HFFc6 (cell line): ENCODE measurements at regions not wholly inside any gene's neighbourhood (a gene's known extent, or its start where the extent isn't known, plus 50 kb on each side); places are given as distances from the start of the nearest gene placed in this dataset.

Experiments
- DNase-seq: peaks from one replicate; pipeline ENCODE4 v3.0.0-alpha.2; 2018
- H3K27ac Mint-ChIP-seq: 2 replicates; pipeline ENCODE4 v1.8.0; 2020; ENCODE audit warnings: mild to moderate bottlenecking, mixed read lengths
- H3K27me3 Mint-ChIP-seq: 2 replicates; pipeline ENCODE4 v1.8.0; 2021; ENCODE audit warnings: mild to moderate bottlenecking, moderate library complexity, mixed read lengths; ENCODE audit not compliant: insufficient read depth
- H3K36me3 Mint-ChIP-seq: 2 replicates; pipeline ENCODE4 v1.8.0; 2021; ENCODE audit warnings: low read depth, mixed read lengths
- H3K4me1 Mint-ChIP-seq: 2 replicates; pipeline ENCODE4 v1.8.0; 2020; ENCODE audit warnings: low read depth, mixed read lengths
- H3K4me3 Mint-ChIP-seq: 2 replicates; pipeline ENCODE4 v1.8.0; 2020; ENCODE audit warnings: mild to moderate bottlenecking, moderate library complexity, mixed read lengths
- H3K9me3 Mint-ChIP-seq: 2 replicates; pipeline ENCODE4 v1.8.0; 2020; ENCODE audit warnings: mild to moderate bottlenecking, mixed read lengths
- CTCF ChIP-seq: fragments of 200-600 bp; sonication (generic); IDR thresholded peaks from 2 replicates; pipeline ENCODE4 v1.5.0; 2021; ENCODE audit warnings: antibody characterized with exemption, mild to moderate bottlenecking

GRCh38 chr21:15257646-15258045 is 192.8 kb upstream of the NRIP1 start:
- H3K36me3 Mint-ChIP-seq, result no peaks in the 10 kb centered on the region
- no peaks in the 10 kb centered on the region for H3K9me3 Mint-ChIP-seq
- H3K4me3 Mint-ChIP-seq, result no peak overlapping the region
- H3K27me3 Mint-ChIP-seq, result no peaks in the 10 kb centered on the region; the same call in 1 of the 2 replicates
- no peak overlapping the region for H3K27ac Mint-ChIP-seq
- H3K4me1 Mint-ChIP-seq, result no peaks in the 10 kb centered on the region
- TF ChIP-seq CTCF, result no peak
- no peak for DNase-seq

DNA sequence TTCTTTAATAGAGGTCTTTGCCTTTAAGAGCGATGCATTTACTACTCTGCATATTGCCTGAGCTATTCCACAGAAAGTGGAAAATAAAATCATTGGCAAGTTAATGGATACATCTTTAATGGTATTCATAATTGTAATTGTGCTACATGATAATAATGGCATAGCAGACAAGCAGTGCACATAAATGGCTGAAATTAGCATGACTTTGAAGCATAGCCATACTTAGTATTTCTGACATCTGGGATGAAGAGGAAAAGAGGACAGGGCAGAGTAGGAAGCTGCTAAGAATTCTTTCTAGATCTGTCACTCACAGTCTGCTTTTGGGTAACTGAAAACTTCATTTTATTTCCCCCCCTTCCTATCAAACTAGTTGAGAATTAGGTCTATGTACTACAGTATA is 195.0 kb upstream of the NRIP1 start:
- Mint-ChIP-seq H3K36me3 (no peaks in the 10 kb centered on the region), H3K9me3 (no peaks in the 10 kb centered on the region), H3K27ac (no peak overlapping the region), H3K4me3 (no peak overlapping the region), H3K27me3 (no peaks in the 10 kb centered on the region), H3K4me1 (no peaks in the 10 kb centered on the region)
- no peak for DNase-seq
- TF ChIP-seq CTCF, result no peak

GRCh38 chr21:15260604-15261003 is 195.8 kb upstream of the NRIP1 start:
- H3K27ac Mint-ChIP-seq, result no peak overlapping the region
- DNase-seq, result no peak
- no peaks in the 10 kb centered on the region for H3K27me3 Mint-ChIP-seq
- TF ChIP-seq CTCF, result no peak
- H3K36me3 Mint-ChIP-seq, result no peaks in the 10 kb centered on the region
- no peaks in the 10 kb centered on the region for H3K9me3 Mint-ChIP-seq
- H3K4me3 Mint-ChIP-seq, result no peak overlapping the region
- no peaks in the 10 kb centered on the region for H3K4me1 Mint-ChIP-seq

GRCh38 chr21:15264084-15264665 is 199.4 kb upstream of the NRIP1 start:
- Mint-ChIP-seq H3K4me3 (no peak overlapping the region), H3K9me3 (no peaks in the 10 kb centered on the region), H3K27ac (no peak overlapping the region), H3K27me3 (no peaks in the 10 kb centered on the region), H3K36me3 (no peaks in the 10 kb centered on the region), H3K4me1 (no peaks in the 10 kb centered on the region)
- no peak for TF ChIP-seq CTCF
- no peak for DNase-seq

- no peak overlapping the region for H3K4me3 Mint-ChIP-seq
- no peaks in the 10 kb centered on the region for H3K9me3 Mint-ChIP-seq
- no peak for DNase-seq
- H3K4me1 Mint-ChIP-seq, result no peaks in the 10 kb centered on the region
- no peaks in the 10 kb centered on the region for H3K36me3 Mint-ChIP-seq
- no peak overlapping the region for H3K27ac Mint-ChIP-seq
- peaks cover 1% of the 10 kb centered on the region; the same call in 1 of the 2 replicates for H3K27me3 Mint-ChIP-seq
- no peak for TF ChIP-seq CTCF
Observed at GRCh38 chr21:15272171-15272570, 207.4 kb upstream of the NRIP1 start.

- Mint-ChIP-seq H3K27ac (no peak overlapping the region), H3K36me3 (no peaks in the 10 kb centered on the region), H3K9me3 (no peaks in the 10 kb centered on the region), H3K4me1 (no peaks in the 10 kb centered on the region), H3K4me3 (no peak overlapping the region), H3K27me3 (peaks cover 1% of the 10 kb centered on the region; the same call in 1 of the 2 replicates)
- no peak for TF ChIP-seq CTCF
- DNase-seq, result no peak
Observed at GRCh38 chr21:15272591-15272990, 207.8 kb upstream of the NRIP1 start.
